IMR-90 (cell line): ENCODE measurements at regions not wholly inside any gene's neighbourhood (a gene's known extent, or its start where the extent isn't known, plus 50 kb on each side); places are given as distances from the start of the nearest gene placed in this dataset.

Experiments
- ATAC-seq: fragments of 200-7000 bp; cut with Tn5 transposase; 2 replicates; pipeline ENCODE4 v1.9.1; 2020; ENCODE audit warnings: low read depth, mild to moderate bottlenecking, moderate library complexity
- BruUV-seq: library from RNA; stranded (reverse); fragments of 400-500 nt; replicated peaks from 2 replicates; lab custom pipeline; 2021; lab: Mats Ljungman, UMichigan
- CTCF ChIA-PET: fragments of 300-600 bp; formaldehyde crosslinking; extraction: SDS; loops from one replicate; lab custom pipeline; 2021; ENCODE audit warnings: antibody characterized with exemption; lab: Yijun Ruan, JAX
- POLR2A ChIA-PET: fragments of 300-600 bp; sonication (Branson Sonifier 250); formaldehyde crosslinking; loops from one replicate; lab custom pipeline; 2022; ENCODE audit warnings: antibody characterized with exemption; ENCODE audit not compliant: unreplicated experiment; lab: Charles Lee
- DNase-seq: peaks from one replicate; pipeline ENCODE4 v3.0.0; 2013
- H2AFZ ChIP-seq: replicated peaks from 2 replicates; pipeline ENCODE3; 2013; ENCODE audit warnings: low read length, mild to moderate bottlenecking; ENCODE audit not compliant: poor library complexity
- H2AK5ac ChIP-seq: 2 replicates; pipeline ENCODE4 v1.6.1; 2013; ENCODE audit warnings: low read depth, low read length, inconsistent platforms
- H2AK9ac ChIP-seq: replicated peaks from 2 replicates; pipeline ENCODE3; 2013; ENCODE audit warnings: mild to moderate bottlenecking, low read depth, low read length, moderate library complexity; ENCODE audit not compliant: poor library complexity
- H2BK120ac ChIP-seq: 2 replicates; pipeline ENCODE4 v1.6.1; 2013; ENCODE audit warnings: low read depth, low read length, inconsistent platforms
- H2BK15ac ChIP-seq: 3 replicates; pipeline ENCODE4 v1.6.1; 2013; ENCODE audit warnings: low read depth, low read length, inconsistent platforms
- H2BK20ac ChIP-seq: 2 replicates; pipeline ENCODE4 v1.6.1; 2013; ENCODE audit warnings: low read depth, mild to moderate bottlenecking, inconsistent platforms, low read length, moderate library complexity
- H2BK5ac ChIP-seq: 2 replicates; pipeline ENCODE4 v1.6.1; 2013; ENCODE audit warnings: mild to moderate bottlenecking, low read depth, low read length, inconsistent platforms; ENCODE audit not compliant: poor library complexity, severe bottlenecking
- H3K14ac ChIP-seq: replicated peaks from 2 replicates; pipeline ENCODE4 v1.6.1; 2013; ENCODE audit warnings: low read depth, low read length, inconsistent platforms
- H3K18ac ChIP-seq: 2 replicates; pipeline ENCODE4 v1.6.1; 2013; ENCODE audit warnings: low read depth, low read length, control low read depth
- H3K23ac ChIP-seq: 2 replicates; pipeline ENCODE4 v1.6.1; 2013; ENCODE audit warnings: low read depth, low read length, inconsistent platforms
- H3K27ac ChIP-seq: 2 replicates; pipeline ENCODE4 v1.5.1; 2013; ENCODE audit warnings: mild to moderate bottlenecking, control low read depth, low read length; ENCODE audit not compliant: insufficient read depth
- H3K27me3 ChIP-seq: 2 replicates; pipeline ENCODE4 v1.6.1; 2013; ENCODE audit warnings: low read length; ENCODE audit not compliant: control insufficient read depth, insufficient read depth
- H3K36me3 ChIP-seq: 2 replicates; pipeline ENCODE4 v1.6.1; 2013; ENCODE audit warnings: low read length, mixed read lengths; ENCODE audit not compliant: control insufficient read depth, insufficient read depth
- H3K4ac ChIP-seq: 2 replicates; pipeline ENCODE4 v1.6.1; 2013; ENCODE audit warnings: low read depth, low read length, inconsistent platforms
- H3K4me1 ChIP-seq: 2 replicates; pipeline ENCODE4 v1.6.1; 2013; ENCODE audit warnings: low read length, mixed read lengths; ENCODE audit not compliant: control insufficient read depth, insufficient read depth
- H3K4me2 ChIP-seq: 2 replicates; pipeline ENCODE4 v1.6.1; 2013; ENCODE audit warnings: low read depth, mild to moderate bottlenecking, control low read depth, low read length, moderate library complexity
- H3K4me3 ChIP-seq: 2 replicates; pipeline ENCODE4 v1.5.1; 2013; ENCODE audit warnings: low read depth, mild to moderate bottlenecking, control low read depth, low read length, moderate library complexity; ENCODE audit not compliant: insufficient read depth
- H3K56ac ChIP-seq: 2 replicates; pipeline ENCODE4 v1.6.1; 2013; ENCODE audit warnings: low read length, inconsistent platforms; ENCODE audit not compliant: insufficient read depth; ENCODE audit errors: extremely low read depth
- H3K79me1 ChIP-seq, 2 experiments: 2 replicates each; pipeline ENCODE4 v1.6.1; 2013; ENCODE audit warnings: low read length in 2 of 2, inconsistent platforms in 1 of 2, low read depth in 1 of 2
- H3K9ac ChIP-seq: 2 replicates; pipeline ENCODE4 v1.6.1; 2013; ENCODE audit warnings: low read depth, low read length, control low read depth
- H3K9me1 ChIP-seq: 2 replicates; pipeline ENCODE4 v1.6.1; 2013; ENCODE audit warnings: low read length, inconsistent platforms; ENCODE audit not compliant: insufficient read depth
- H3K9me3 ChIP-seq: 2 replicates; pipeline ENCODE4 v1.6.1; 2013; ENCODE audit warnings: low read length; ENCODE audit not compliant: control insufficient read depth, insufficient read depth
- H4K20me1 ChIP-seq: 2 replicates; pipeline ENCODE4 v1.6.1; 2013; ENCODE audit warnings: low read length, inconsistent platforms; ENCODE audit not compliant: insufficient read depth
- H4K5ac ChIP-seq: 2 replicates; pipeline ENCODE4 v1.6.1; 2013; ENCODE audit warnings: mild to moderate bottlenecking, low read depth, low read length, control low read depth
- H4K8ac ChIP-seq, 2 experiments: 2 replicates each; pipeline ENCODE4 v1.6.1; 2013; ENCODE audit warnings: low read depth in 2 of 2, low read length in 2 of 2, control low read depth in 1 of 2, inconsistent platforms in 1 of 2
- H4K91ac ChIP-seq: 2 replicates; pipeline ENCODE4 v1.6.1; 2013; ENCODE audit warnings: low read depth, low read length, inconsistent platforms; ENCODE audit not compliant: insufficient read depth
- BHLHE40 ChIP-seq: fragments of 150-350 bp; IDR thresholded peaks from 2 replicates; pipeline ENCODE4 v1.6.1; 2016; ENCODE audit warnings: mild to moderate bottlenecking, low read depth, low read length
- CEBPB ChIP-seq: IDR thresholded peaks from 2 replicates; pipeline ENCODE4 v1.6.1; 2012; ENCODE audit warnings: low read depth, low read length, improper control_type of control experiment
- CTCF ChIP-seq: conservative IDR thresholded peaks from 2 replicates; pipeline ENCODE4 v1.5.1; 2012; ENCODE audit warnings: mild to moderate bottlenecking, low read depth, low read length, improper control_type of control experiment
- ELK1 ChIP-seq: fragments of 150-350 bp; IDR thresholded peaks from 2 replicates; pipeline ENCODE4 v1.6.1; 2016; ENCODE audit warnings: low read depth, mild to moderate bottlenecking, low read length, moderate library complexity, borderline replicate concordance
- FOS ChIP-seq: fragments of 150-350 bp; IDR thresholded peaks from 2 replicates; pipeline ENCODE4 v1.6.1; 2016; ENCODE audit warnings: low read depth, low read length
- MAFK ChIP-seq: IDR thresholded peaks from 2 replicates; pipeline ENCODE4 v1.6.1; 2012; ENCODE audit warnings: low read depth, low read length, improper control_type of control experiment
- MAZ ChIP-seq: IDR thresholded peaks from 2 replicates; pipeline ENCODE4 v1.6.1; 2012; ENCODE audit warnings: low read depth, mild to moderate bottlenecking, low read length, improper control_type of control experiment, moderate library complexity, borderline replicate concordance
- MXI1 ChIP-seq: IDR thresholded peaks from 2 replicates; pipeline ENCODE4 v1.6.1; 2012; ENCODE audit warnings: low read depth, mild to moderate bottlenecking, low read length, moderate library complexity, borderline replicate concordance
- NFE2L2 ChIP-seq: fragments of 150-350 bp; IDR thresholded peaks from 2 replicates; pipeline ENCODE4 v1.6.1; 2016; ENCODE audit warnings: low read depth, mild to moderate bottlenecking, low read length
- POLR2A ChIP-seq: IDR thresholded peaks from 2 replicates; pipeline ENCODE4 v1.6.1; 2012; ENCODE audit warnings: mild to moderate bottlenecking, low read depth, low read length
- RAD21 ChIP-seq: IDR thresholded peaks from 2 replicates; pipeline ENCODE4 v1.6.1; 2012; ENCODE audit warnings: low read length, improper control_type of control experiment
- RCOR1 ChIP-seq: IDR thresholded peaks from 2 replicates; pipeline ENCODE4 v1.6.1; 2012; ENCODE audit warnings: mild to moderate bottlenecking, low read length, improper control_type of control experiment; ENCODE audit not compliant: insufficient replicate concordance
- RFX5 ChIP-seq: IDR thresholded peaks from 2 replicates; pipeline ENCODE4 v1.8.0; 2012; ENCODE audit warnings: low read depth, mild to moderate bottlenecking, low read length, moderate library complexity
- SMC3 ChIP-seq: fragments of 150-350 bp; IDR thresholded peaks from 2 replicates; pipeline ENCODE4 v1.6.1; 2016; ENCODE audit warnings: low read depth, mild to moderate bottlenecking, antibody characterized with exemption, low read length, moderate library complexity
- USF2 ChIP-seq: fragments of 150-350 bp; IDR thresholded peaks from 2 replicates; pipeline ENCODE4 v1.6.1; 2017; ENCODE audit warnings: mild to moderate bottlenecking, antibody characterized with exemption, low read length, low read depth
- WGBS, 2 experiments: methylation state at CpG; one replicate each; pipeline versions ENCODE4 v1.1.5 to v1.1.7; 2013; ENCODE audit warnings: missing lambda C conversion rate in 2 of 2; ENCODE audit not compliant: insufficient read length in 1 of 2; ENCODE audit errors: extremely low coverage in 2 of 2; 5-methylcytosine and 5-hydroxymethylcytosine counted together
- dilution Hi-C: fragments of 300-500 bp; cut with HindIII; formaldehyde crosslinking; loops from one replicate; pipeline ENCODE4 v1.14.3; 2018; ENCODE audit warnings: low sequenced_read_pairs; ENCODE audit not compliant: unreplicated experiment
- in situ Hi-C: fragments of 300-500 bp; cut with MboI; formaldehyde crosslinking; loops from 3 replicates; pipeline ENCODE4 v1.14.3; 2019; ENCODE audit warnings: low sequenced_read_pairs, inconsistent platforms, mixed read lengths
- intact Hi-C: fragments of 100-400 bp; cut with micrococcal nuclease; formaldehyde crosslinking; loops from 2 replicates; pipeline ENCODE4 v1.10.0; 2022

GRCh38 chr9:91122755-91123154 is 239.0 kb downstream of the AUH start:
- H2AK9ac ChIP-seq = no peak overlapping the region
- ChIA-PET CTCF (no interaction called here), POLR2A (no interaction called here)
- H4K91ac ChIP-seq = peak overlapping the region; percentile 18; the same call in 1 of the 2 replicates
- ATAC-seq = no peak
- no CpG with 5 or more reads among the region's 1 CpG for WGBS, 2 experiments
- H4K20me1 ChIP-seq = no peaks in the 10 kb centered on the region
- dilution Hi-C loops (no loop called here), in situ Hi-C loops (no loop called here), intact Hi-C loops (no loop called here)
- BruUV-seq = no TSS peak
- H3K56ac ChIP-seq = no peak overlapping the region
- H2BK120ac ChIP-seq = peak overlapping the region; percentile 58
- H3K23ac ChIP-seq = no peak overlapping the region
- H3K9me1 ChIP-seq = peaks cover 15% of the 10 kb centered on the region
- H3K4me2 ChIP-seq = no peak overlapping the region
- 0 out of 2 replicates have a peak overlapping the region, but pooled peaks have one; percentile 34 for H3K14ac ChIP-seq
- H4K8ac ChIP-seq = peak overlapping the region in 1 of 2 experiments; percentile 49; a peak in 1 of 4 replicates
- H3K4ac ChIP-seq = peak overlapping the region; percentile 47; the same call in 1 of the 2 replicates
- H3K27me3 ChIP-seq = no peaks in the 10 kb centered on the region
- no peak overlapping the region for H3K18ac ChIP-seq
- H3K4me3 ChIP-seq = no peak overlapping the region
- H2AK5ac ChIP-seq = peak overlapping the region; percentile 39; the same call in 1 of the 2 replicates
- H3K36me3 ChIP-seq = no peaks in the 10 kb centered on the region
- peaks cover 28% of the 10 kb centered on the region for H3K4me1 ChIP-seq
- peaks cover 2% of the 10 kb centered on the region; the same call in 1 of the 2 replicates for H3K9me3 ChIP-seq
- H2BK5ac ChIP-seq = peak overlapping the region; percentile 37
- no peak overlapping the region for H2AFZ ChIP-seq
- peak overlapping the region; percentile 73; the same call in 2 of the 3 replicates for H2BK15ac ChIP-seq
- no peak overlapping the region for H4K5ac ChIP-seq
- H3K79me1 ChIP-seq = peaks cover 11 to 33% of the 10 kb centered on the region in 2 experiments; a peak in 3 of 4 replicates
- DNase-seq = no peak
- peak overlapping the region; percentile 33; the same call in 1 of the 2 replicates for H2BK20ac ChIP-seq
- no peak overlapping the region for H3K9ac ChIP-seq
- no peak for TF ChIP-seq RAD21
- TF ChIP-seq MAFK = no peak
- TF ChIP-seq NFE2L2 = no peak
- no peak for TF ChIP-seq CTCF
- TF ChIP-seq POLR2A = no peak
- TF ChIP-seq FOS = no peak
- no peak for TF ChIP-seq BHLHE40
- TF ChIP-seq USF2 = no peak
- TF ChIP-seq ELK1 = no peak
- TF ChIP-seq CEBPB = no peak
- no peak for TF ChIP-seq SMC3
- TF ChIP-seq RCOR1 = no peak
- no peak for TF ChIP-seq MXI1
- TF ChIP-seq MAZ = no peak
- TF ChIP-seq RFX5 = no peak
- no peak overlapping the region for H3K27ac ChIP-seq
